H9 (cell line): ENCODE measurements at regions not wholly inside any gene's neighbourhood (a gene's known extent, or its start where the extent isn't known, plus 50 kb on each side); places are given as distances from the start of the nearest gene placed in this dataset.

Experiments used
- DNase-seq: peaks from one replicate; pipeline ENCODE4 v3.0.0-alpha.2; 2017
- H2AFZ ChIP-seq: one replicate; pipeline ENCODE4 v1.6.1; 2013; ENCODE audit warnings: mild to moderate bottlenecking, low read length, control low read depth, moderate library complexity
- H2AK5ac ChIP-seq: 2 replicates; pipeline ENCODE4 v1.6.1; 2013; ENCODE audit warnings: low read length, control low read depth, mixed read lengths; ENCODE audit not compliant: insufficient read length
- H2BK120ac ChIP-seq: one replicate; pipeline ENCODE4 v1.6.1; 2013; ENCODE audit warnings: low read depth, mild to moderate bottlenecking, low read length, control low read depth, inconsistent platforms; ENCODE audit not compliant: poor library complexity, severe bottlenecking
- H2BK12ac ChIP-seq: 2 replicates; pipeline ENCODE4 v1.6.1; 2013; ENCODE audit warnings: low read length, control low read depth, mixed read lengths, low read depth; ENCODE audit not compliant: insufficient read length
- H2BK15ac ChIP-seq: 2 replicates; pipeline ENCODE4 v1.6.1; 2013; ENCODE audit warnings: low read depth, low read length, control low read depth
- H2BK20ac ChIP-seq: one replicate; pipeline ENCODE4 v1.6.1; 2013; ENCODE audit warnings: low read depth, mild to moderate bottlenecking, low read length, control low read depth, inconsistent platforms; ENCODE audit not compliant: poor library complexity, severe bottlenecking
- H2BK5ac ChIP-seq: 2 replicates; pipeline ENCODE4 v1.6.1; 2013; ENCODE audit warnings: low read length, control low read depth, mixed read lengths; ENCODE audit not compliant: insufficient read length
- H3K14ac ChIP-seq: 2 replicates; pipeline ENCODE4 v1.6.1; 2013; ENCODE audit warnings: low read length, control low read depth; ENCODE audit not compliant: insufficient read depth
- H3K18ac ChIP-seq: 2 replicates; pipeline ENCODE4 v1.6.1; 2013; ENCODE audit warnings: low read depth, mild to moderate bottlenecking, mixed read lengths, low read length, control low read depth; ENCODE audit not compliant: insufficient read length
- H3K23ac ChIP-seq: 2 replicates; pipeline ENCODE4 v1.6.1; 2013; ENCODE audit warnings: low read length, control low read depth, mixed read lengths, low read depth; ENCODE audit not compliant: insufficient read length
- H3K23me2 ChIP-seq: 2 replicates; pipeline ENCODE4 v1.6.1; 2013; ENCODE audit warnings: low read depth, mild to moderate bottlenecking, mixed read lengths, low read length, control low read depth; ENCODE audit not compliant: insufficient read length, poor library complexity, severe bottlenecking
- H3K27ac ChIP-seq: 2 replicates; pipeline ENCODE4 v1.5.1; 2013; ENCODE audit warnings: low read length, control low read depth, mixed read lengths, low read depth; ENCODE audit not compliant: insufficient read length
- H3K27me3 ChIP-seq: 2 replicates; pipeline ENCODE4 v1.6.1; 2013; ENCODE audit warnings: low read length, control low read depth, inconsistent platforms; ENCODE audit not compliant: insufficient read depth
- H3K4ac ChIP-seq: 2 replicates; pipeline ENCODE4 v1.6.1; 2013; ENCODE audit warnings: low read depth, mild to moderate bottlenecking, control low read depth, inconsistent platforms, low read length, moderate library complexity
- H3K4me1 ChIP-seq: 2 replicates; pipeline ENCODE4 v1.6.1; 2013; ENCODE audit warnings: low read length, control low read depth, inconsistent platforms; ENCODE audit not compliant: insufficient read depth
- H3K4me2 ChIP-seq: 2 replicates; pipeline ENCODE4 v1.6.1; 2013; ENCODE audit warnings: low read length, control low read depth, mixed read lengths; ENCODE audit not compliant: insufficient read length, insufficient read depth
- H3K56ac ChIP-seq: 2 replicates; pipeline ENCODE4 v1.6.1; 2013; ENCODE audit warnings: low read depth, mild to moderate bottlenecking, mixed read lengths, low read length, control low read depth; ENCODE audit not compliant: insufficient read length
- H3K79me1 ChIP-seq: 2 replicates; pipeline ENCODE4 v1.6.1; 2013; ENCODE audit warnings: low read depth, mild to moderate bottlenecking, moderate library complexity, low read length, control low read depth, inconsistent platforms; ENCODE audit not compliant: insufficient read depth, poor library complexity, severe bottlenecking
- H3K79me2 ChIP-seq: 2 replicates; pipeline ENCODE4 v1.6.1; 2013; ENCODE audit warnings: low read length, control low read depth, inconsistent platforms; ENCODE audit not compliant: insufficient read depth
- H3K9ac ChIP-seq: 2 replicates; pipeline ENCODE4 v1.6.1; 2013; ENCODE audit warnings: low read length, control low read depth, mixed read lengths; ENCODE audit not compliant: insufficient read length; ENCODE audit errors: extremely low read depth
- H3K9me3 ChIP-seq: one replicate; pipeline ENCODE4 v1.6.1; 2013; ENCODE audit warnings: low read depth, low read length, inconsistent platforms; ENCODE audit not compliant: control insufficient read depth
- H3T11ph ChIP-seq: one replicate; pipeline ENCODE4 v1.6.1; 2013; ENCODE audit warnings: mild to moderate bottlenecking, low read length, control low read depth, inconsistent platforms
- H4K20me1 ChIP-seq: one replicate; pipeline ENCODE4 v1.6.1; 2013; ENCODE audit not compliant: control insufficient read depth, insufficient read length, insufficient read depth
- H4K5ac ChIP-seq: 2 replicates; pipeline ENCODE4 v1.6.1; 2013; ENCODE audit warnings: low read depth, mild to moderate bottlenecking, mixed read lengths, low read length, control low read depth; ENCODE audit not compliant: insufficient read length
- H4K8ac ChIP-seq: replicated peaks from 2 replicates; pipeline ENCODE4 v1.6.1; 2013; ENCODE audit warnings: low read length, control low read depth, mixed read lengths, low read depth; ENCODE audit not compliant: insufficient read length
- H4K91ac ChIP-seq: 2 replicates; pipeline ENCODE4 v1.6.1; 2013; ENCODE audit warnings: low read depth, mild to moderate bottlenecking, moderate library complexity, mixed read lengths, low read length, control low read depth; ENCODE audit not compliant: insufficient read length
- H3K27ac Mint-ChIP-seq, 3 experiments: 2 replicates in 2 of 3; 3 replicates in 1 of 3; pipeline ENCODE4 v1.8.0; 2020 to 2021; ENCODE audit warnings: mixed read lengths in 3 of 3, mild to moderate bottlenecking in 1 of 3, moderate library complexity in 1 of 3
- H3K27me3 Mint-ChIP-seq: 2 replicates; pipeline ENCODE4 v1.8.0; 2021; ENCODE audit warnings: low read depth, mild to moderate bottlenecking, moderate library complexity, mixed read lengths
- H3K36me3 Mint-ChIP-seq, 3 experiments: 2 replicates in 2 of 3; 3 replicates in 1 of 3; pipeline ENCODE4 v1.8.0; 2020 to 2021; ENCODE audit warnings: low read depth in 3 of 3, mixed read lengths in 3 of 3; ENCODE audit not compliant: insufficient read depth in 1 of 3
- H3K4me1 Mint-ChIP-seq, 2 experiments: 2 replicates each; pipeline ENCODE4 v1.8.0; 2020; ENCODE audit warnings: mixed read lengths in 2 of 2
- H3K4me3 Mint-ChIP-seq, 2 experiments: 2 replicates in 1 of 2; 3 replicates in 1 of 2; pipeline ENCODE4 v1.8.0; 2020 to 2021; ENCODE audit warnings: mild to moderate bottlenecking in 2 of 2, mixed read lengths in 2 of 2, moderate library complexity in 1 of 2
- H3K9me3 Mint-ChIP-seq, 2 experiments: 2 replicates in 1 of 2; 3 replicates in 1 of 2; pipeline ENCODE4 v1.8.0; 2020; ENCODE audit warnings: mild to moderate bottlenecking in 2 of 2, mixed read lengths in 2 of 2, moderate library complexity in 1 of 2
- CTCF ChIP-seq: fragments of 200-600 bp; sonication (generic); conservative IDR thresholded peaks from 3 replicates; pipeline ENCODE4 v1.8.0; 2021; ENCODE audit warnings: antibody characterized with exemption, mild to moderate bottlenecking
- WGBS: extraction: QIAGEN DNeasy Blood & Tissue Kit; methylation state at CpG from one replicate; pipeline ENCODE4 v1.1.7; 2013; ENCODE audit warnings: missing lambda C conversion rate, low lambda C conversion rate, mixed read lengths; ENCODE audit not compliant: insufficient read length; ENCODE audit errors: extremely low coverage; 5-methylcytosine and 5-hydroxymethylcytosine counted together

DNA sequence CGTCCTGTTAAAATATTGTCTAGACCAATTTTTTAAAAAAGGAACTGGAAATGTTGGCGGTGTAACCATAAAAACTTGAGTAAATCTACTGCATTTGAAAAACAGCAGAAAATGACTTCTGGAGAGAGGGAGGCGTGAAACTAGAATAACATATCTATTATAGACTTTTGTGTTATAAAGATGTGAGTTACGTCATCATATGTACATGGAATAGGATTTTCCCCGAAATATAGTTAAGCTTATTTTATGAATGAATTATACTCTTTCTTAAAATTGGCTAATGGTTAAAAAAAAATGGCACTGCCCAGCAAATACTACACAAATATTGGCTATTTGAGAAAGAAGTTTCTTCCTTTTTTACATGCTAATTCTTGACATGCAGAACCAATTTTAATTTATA lies 147.1 kb upstream of the TEX13C start:
- no peak overlapping the region for H3K4me3 Mint-ChIP-seq
- H3K27ac Mint-ChIP-seq, result no peak overlapping the region
- Histone ChIP-seq H2BK15ac (no peak overlapping the region), H2AK5ac (no peak overlapping the region), H2AFZ (no peak overlapping the region), H4K5ac (no peak overlapping the region), H3K18ac (no peak overlapping the region), H3K23ac (no peak overlapping the region), H2BK120ac (no peak overlapping the region), H4K91ac (no peak overlapping the region), H3K4ac (no peak overlapping the region), H3K4me1 (no peaks in the 10 kb centered on the region), H3K27ac (no peak overlapping the region), H3K14ac (no peak overlapping the region), H4K20me1 (no peaks in the 10 kb centered on the region), H4K8ac (no peak overlapping the region), H3K56ac (no peak overlapping the region), H3K79me1 (no peaks in the 10 kb centered on the region), H3K9ac (no peak overlapping the region), H3K9me3 (peaks cover 5% of the 10 kb centered on the region), H3K27me3 (no peaks in the 10 kb centered on the region), H2BK5ac (no peak overlapping the region), H3K23me2 (no peaks in the 10 kb centered on the region), H2BK12ac (no peak overlapping the region), H3T11ph (no peak overlapping the region), H3K4me2 (no peak overlapping the region), H3K79me2 (no peaks in the 10 kb centered on the region), H2BK20ac (no peak overlapping the region)
- whole genome bisulfite sequencing, result no CpG with 5 or more reads among the region's 5 CpGs
- peaks cover 0 to 7% of the 10 kb centered on the region in 2 experiments; a peak in 2 of 5 replicates for H3K9me3 Mint-ChIP-seq
- H3K36me3 Mint-ChIP-seq, result no peaks in the 10 kb centered on the region
- H3K27me3 Mint-ChIP-seq, result no peaks in the 10 kb centered on the region
- no peak for DNase-seq
- peaks cover 10 to 16% of the 10 kb centered on the region in 2 experiments for H3K4me1 Mint-ChIP-seq
- no peak for TF ChIP-seq CTCF
